KMS-11 (cell line): ENCODE measurements at regions not wholly inside any gene's neighbourhood (a gene's known extent, or its start where the extent isn't known, plus 50 kb on each side); places are given as distances from the start of the nearest gene placed in this dataset.
"Not testable (repeated sequence)": the region's sequence is repeated elsewhere in the genome, so short reads cannot be mapped to it uniquely, and the experiment has no call there.

Source experiments
- H2AFZ ChIP-seq: fragments of 200-600 bp; sonication (generic); 2 replicates; pipeline ENCODE4 v1.6.1; 2016; ENCODE audit warnings: antibody characterized with exemption, mixed run types, low read depth
- H3K27ac ChIP-seq: fragments of 200-600 bp; sonication (generic); 2 replicates; pipeline ENCODE4 v1.6.1; 2016; ENCODE audit warnings: mild to moderate bottlenecking, mixed run types
- H3K27me3 ChIP-seq: fragments of 200-600 bp; sonication (generic); 2 replicates; pipeline ENCODE4 v1.6.1; 2017; ENCODE audit warnings: mild to moderate bottlenecking, low read depth, mixed run types, moderate library complexity; ENCODE audit not compliant: insufficient read depth
- H3K36me3 ChIP-seq: fragments of 200-600 bp; sonication (generic); 2 replicates; pipeline ENCODE4 v1.6.1; 2017; ENCODE audit warnings: mild to moderate bottlenecking, mixed run types; ENCODE audit not compliant: insufficient read depth
- H3K4me1 ChIP-seq: fragments of 200-600 bp; sonication (generic); 2 replicates; pipeline ENCODE4 v1.6.1; 2016; ENCODE audit warnings: mild to moderate bottlenecking, low read depth, mixed run types; ENCODE audit not compliant: poor library complexity, severe bottlenecking
- H3K4me2 ChIP-seq: fragments of 200-600 bp; sonication (generic); 2 replicates; pipeline ENCODE4 v1.7.0; 2016; ENCODE audit warnings: mild to moderate bottlenecking, mixed run types
- H3K4me3 ChIP-seq: fragments of 200-600 bp; sonication (generic); IDR thresholded peaks from 2 replicates; pipeline ENCODE4 v1.6.1; 2017; ENCODE audit warnings: low read depth, low read length, mixed read lengths; ENCODE audit not compliant: insufficient read depth
- H3K79me2 ChIP-seq: fragments of 200-600 bp; sonication (generic); 2 replicates; pipeline ENCODE4 v1.6.1; 2016; ENCODE audit warnings: low read depth, mixed run types; ENCODE audit not compliant: insufficient read depth
- H3K9ac ChIP-seq: fragments of 200-600 bp; sonication (generic); 2 replicates; pipeline ENCODE4 v1.6.1; 2016; ENCODE audit warnings: mild to moderate bottlenecking, mixed run types
- H4K20me1 ChIP-seq: fragments of 200-600 bp; sonication (generic); 2 replicates; pipeline ENCODE4 v1.6.1; 2016; ENCODE audit warnings: mild to moderate bottlenecking, mixed run types; ENCODE audit not compliant: insufficient read depth
- CTCF ChIP-seq: fragments of 200-600 bp; sonication (generic); conservative IDR thresholded peaks from 2 replicates; pipeline ENCODE4 v1.6.1; 2017; ENCODE audit warnings: low read depth, mild to moderate bottlenecking, antibody characterized with exemption, low read length, moderate library complexity, mixed read lengths

- H3K79me2 ChIP-seq, H3K4me1 ChIP-seq, H4K20me1 ChIP-seq, H3K36me3 ChIP-seq, H3K27ac ChIP-seq, H3K27me3 ChIP-seq, H3K9ac ChIP-seq, H3K4me2 ChIP-seq, H3K4me3 ChIP-seq, H2AFZ ChIP-seq: not testable (repeated sequence)
- TF ChIP-seq CTCF, result 0 out of 2 replicates have a peak, but pooled peaks have one; percentile 26
Measured at GRCh38 chr18:14415806-14416205, 127.6 kb downstream of the POTEC start.

GRCh38 chr18:14415399-14415798 is 128.0 kb downstream of the POTEC start:
- not testable (repeated sequence) for H3K4me2 ChIP-seq, H3K4me1 ChIP-seq, H3K36me3 ChIP-seq, H3K9ac ChIP-seq, H3K79me2 ChIP-seq, H2AFZ ChIP-seq, H3K27me3 ChIP-seq, H3K4me3 ChIP-seq, H4K20me1 ChIP-seq, H3K27ac ChIP-seq

- not testable (repeated sequence) for H3K27ac ChIP-seq, H3K4me3 ChIP-seq, H2AFZ ChIP-seq, H3K79me2 ChIP-seq, H3K9ac ChIP-seq, H4K20me1 ChIP-seq, H3K27me3 ChIP-seq, H3K36me3 ChIP-seq, H3K4me2 ChIP-seq
- peaks cover 16% of the 10 kb centered on the region for H3K4me1 ChIP-seq
Measured at GRCh38 chr18:14395533-14395932, 147.9 kb downstream of the POTEC start.

GRCh38 chr18:14393563-14394103 is 149.8 kb downstream of the POTEC start:
- H3K79me2 ChIP-seq, H3K4me2 ChIP-seq, H4K20me1 ChIP-seq, H3K27me3 ChIP-seq, H3K27ac ChIP-seq, H2AFZ ChIP-seq, H3K4me3 ChIP-seq, H3K9ac ChIP-seq, H3K36me3 ChIP-seq: not testable (repeated sequence)
- peaks cover 16% of the 10 kb centered on the region for H3K4me1 ChIP-seq

GRCh38 chr18:14392604-14393003 is 150.8 kb downstream of the POTEC start:
- not testable (repeated sequence) for H3K4me3 ChIP-seq, H3K36me3 ChIP-seq, H2AFZ ChIP-seq, H3K27ac ChIP-seq, H3K79me2 ChIP-seq, H4K20me1 ChIP-seq, H3K9ac ChIP-seq, H3K27me3 ChIP-seq, H3K4me2 ChIP-seq
- H3K4me1 ChIP-seq, result peaks cover 16% of the 10 kb centered on the region

GRCh38 chr18:14384961-14385360 is 158.4 kb downstream of the POTEC start:
- H2AFZ ChIP-seq, H3K4me2 ChIP-seq, H3K4me1 ChIP-seq, H3K36me3 ChIP-seq, H3K4me3 ChIP-seq, H3K9ac ChIP-seq, H3K79me2 ChIP-seq, H3K27ac ChIP-seq, H4K20me1 ChIP-seq, H3K27me3 ChIP-seq: not testable (repeated sequence)

GRCh38 chr18:14382666-14383065 is 160.7 kb downstream of the POTEC start:
- not testable (repeated sequence) for H3K27me3 ChIP-seq, H3K79me2 ChIP-seq, H2AFZ ChIP-seq, H4K20me1 ChIP-seq, H3K4me1 ChIP-seq, H3K9ac ChIP-seq, H3K36me3 ChIP-seq, H3K4me3 ChIP-seq, H3K27ac ChIP-seq, H3K4me2 ChIP-seq

GRCh38 chr18:14379489-14379888 is 163.9 kb downstream of the POTEC start:
- H3K4me1 ChIP-seq, H3K79me2 ChIP-seq, H3K4me3 ChIP-seq, H3K27ac ChIP-seq, H3K4me2 ChIP-seq, H3K9ac ChIP-seq, H2AFZ ChIP-seq, H4K20me1 ChIP-seq, H3K27me3 ChIP-seq, H3K36me3 ChIP-seq: not testable (repeated sequence)

- not testable (repeated sequence) for H3K27me3 ChIP-seq, H3K4me2 ChIP-seq, H2AFZ ChIP-seq, H3K36me3 ChIP-seq, H3K4me3 ChIP-seq, H4K20me1 ChIP-seq, H3K4me1 ChIP-seq, H3K27ac ChIP-seq, H3K79me2 ChIP-seq, H3K9ac ChIP-seq
Measured at GRCh38 chr18:14378376-14378775, 165.0 kb downstream of the POTEC start.

- H3K4me2 ChIP-seq, H3K27ac ChIP-seq, H2AFZ ChIP-seq, H3K9ac ChIP-seq, H3K4me3 ChIP-seq, H3K36me3 ChIP-seq, H3K4me1 ChIP-seq, H3K27me3 ChIP-seq, H4K20me1 ChIP-seq, H3K79me2 ChIP-seq: not testable (repeated sequence)
Measured at GRCh38 chr18:14361346-14361745, 182.1 kb downstream of the POTEC start.
